Hepatocyte (in vitro differentiated cells): ENCODE measurements at regions not wholly inside any gene's neighbourhood (a gene's known extent, or its start where the extent isn't known, plus 50 kb on each side); places are given as distances from the start of the nearest gene placed in this dataset.

Experiments
- DNase-seq: peaks from one replicate; pipeline ENCODE4 v3.0.0-alpha.2; 2016; ENCODE audit warnings: low spot score
- H2AFZ ChIP-seq: fragments of 200-600 bp; sonication (generic); 2 replicates; pipeline ENCODE4 v1.6.0; 2016; ENCODE audit warnings: antibody characterized with exemption, mild to moderate bottlenecking
- H3K27ac ChIP-seq: fragments of 200-600 bp; sonication (generic); 2 replicates; pipeline ENCODE4 v1.5.1; 2016; ENCODE audit warnings: mild to moderate bottlenecking
- H3K27me3 ChIP-seq: fragments of 200-600 bp; sonication (generic); 2 replicates; pipeline ENCODE4 v1.6.1; 2016
- H3K36me3 ChIP-seq: fragments of 200-600 bp; sonication (generic); replicated peaks from 2 replicates; pipeline ENCODE4 v1.5.1; 2016; ENCODE audit warnings: low read depth; ENCODE audit not compliant: insufficient read depth
- H3K4me1 ChIP-seq: fragments of 200-600 bp; sonication (generic); 2 replicates; pipeline ENCODE4 v1.5.1; 2016; ENCODE audit warnings: mild to moderate bottlenecking, moderate library complexity; ENCODE audit not compliant: insufficient read depth
- H3K4me2 ChIP-seq: fragments of 200-600 bp; sonication (generic); 2 replicates; pipeline ENCODE4 v1.6.0; 2016
- H3K4me3 ChIP-seq: fragments of 200-600 bp; sonication (generic); 2 replicates; pipeline ENCODE4 v1.5.1; 2016; ENCODE audit warnings: mild to moderate bottlenecking
- H3K79me2 ChIP-seq: fragments of 200-600 bp; sonication (generic); 2 replicates; pipeline ENCODE4 v1.6.0; 2017; ENCODE audit warnings: mild to moderate bottlenecking
- H3K9me2 ChIP-seq: fragments of 200-600 bp; sonication (generic); replicated peaks from 2 replicates; pipeline ENCODE4 v1.6.0; 2017; ENCODE audit warnings: mild to moderate bottlenecking; ENCODE audit not compliant: insufficient read depth
- H3K9me3 ChIP-seq: fragments of 200-600 bp; sonication (generic); 2 replicates; pipeline ENCODE4 v1.5.1; 2016; ENCODE audit warnings: low read depth, mild to moderate bottlenecking
- H4K20me1 ChIP-seq: fragments of 200-600 bp; sonication (generic); 2 replicates; pipeline ENCODE4 v1.6.0; 2016; ENCODE audit warnings: mild to moderate bottlenecking; ENCODE audit not compliant: insufficient read depth, poor library complexity, severe bottlenecking
- EZH2 ChIP-seq: fragments of 200-600 bp; sonication (generic); IDR thresholded peaks from 2 replicates; pipeline ENCODE4 v1.6.1; 2016; ENCODE audit warnings: antibody characterized with exemption, mild to moderate bottlenecking, borderline replicate concordance
- EZH2phosphoT487 ChIP-seq: fragments of 200-600 bp; sonication (generic); IDR thresholded peaks from one replicate; pipeline ENCODE4 v1.6.1; 2018; ENCODE audit warnings: antibody characterized with exemption, mild to moderate bottlenecking, low read depth, moderate library complexity; ENCODE audit not compliant: unreplicated experiment, severe bottlenecking
- WGBS: methylation state at CpG from one replicate; pipeline ENCODE4 v1.1.6; 2016; ENCODE audit warnings: low lambda C conversion rate; ENCODE audit errors: missing lambda C conversion rate; 5-methylcytosine and 5-hydroxymethylcytosine counted together
- TF ChIP-seq, protein P1 (sequence below): fragments of 200-600 bp; sonication (generic); IDR thresholded peaks from 2 replicates; pipeline ENCODE4 v1.5.1; 2016; ENCODE audit warnings: antibody characterized with exemption, mild to moderate bottlenecking; ENCODE audit not compliant: poor library complexity

DNA sequence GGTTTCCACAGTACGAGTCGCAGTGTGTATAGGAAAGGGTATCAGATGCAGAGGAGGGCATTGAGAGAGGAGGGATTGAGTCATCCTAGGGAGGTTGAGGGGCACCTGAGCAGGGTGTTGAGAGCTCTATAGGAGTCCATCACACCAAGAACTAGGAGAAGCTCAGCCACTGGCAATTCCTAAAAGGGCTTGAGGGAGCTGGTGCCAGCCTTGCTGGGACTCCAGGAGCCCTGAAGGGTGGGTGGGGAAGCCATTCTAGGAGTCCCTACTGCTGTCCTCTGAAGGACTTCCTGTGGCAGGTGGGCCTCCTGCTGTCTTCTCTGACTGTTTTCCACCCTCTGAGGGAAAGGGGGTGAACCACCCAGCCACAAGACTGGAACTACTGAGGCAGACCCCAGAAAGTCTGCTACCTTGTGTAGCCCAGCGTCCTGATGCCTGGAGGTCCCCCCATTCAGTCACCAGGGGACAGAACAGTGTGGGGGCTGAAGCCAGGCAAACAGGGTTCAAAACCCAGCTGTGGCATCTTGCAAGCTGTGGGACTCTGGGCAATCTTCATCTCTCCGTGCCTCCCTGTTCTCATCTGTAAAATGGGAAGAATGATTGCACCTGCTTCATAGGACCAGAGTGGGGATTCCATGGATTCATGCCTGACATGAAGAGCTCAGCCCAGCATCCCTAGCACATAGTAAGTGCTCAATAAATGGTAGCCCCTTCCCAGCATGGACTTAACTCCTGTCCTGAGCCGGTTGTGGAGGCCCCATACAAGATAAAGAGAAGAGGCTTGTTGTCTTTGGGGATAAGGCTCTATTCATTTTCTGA, 149.5 kb downstream of the C9orf50 start:
- no peaks in the 10 kb centered on the region for H3K4me1 ChIP-seq
- no peaks in the 10 kb centered on the region for H3K36me3 ChIP-seq
- H3K4me3 ChIP-seq, result no peak overlapping the region
- no peak overlapping the region for H2AFZ ChIP-seq
- H3K9me3 ChIP-seq, result no peaks in the 10 kb centered on the region
- no peak for DNase-seq
- 91% methylated on average over 5 of the region's 5 CpGs for WGBS
- H3K27ac ChIP-seq, result no peak overlapping the region
- no peaks in the 10 kb centered on the region for H3K9me2 ChIP-seq
- H3K4me2 ChIP-seq, result no peak overlapping the region
- no peaks in the 10 kb centered on the region for H3K27me3 ChIP-seq
- H3K79me2 ChIP-seq, result no peaks in the 10 kb centered on the region
- no peaks in the 10 kb centered on the region for H4K20me1 ChIP-seq
- no peak for TF ChIP-seq EZH2
- no peak for TF ChIP-seq EZH2phosphoT487
- TF ChIP-seq, protein P1, sequence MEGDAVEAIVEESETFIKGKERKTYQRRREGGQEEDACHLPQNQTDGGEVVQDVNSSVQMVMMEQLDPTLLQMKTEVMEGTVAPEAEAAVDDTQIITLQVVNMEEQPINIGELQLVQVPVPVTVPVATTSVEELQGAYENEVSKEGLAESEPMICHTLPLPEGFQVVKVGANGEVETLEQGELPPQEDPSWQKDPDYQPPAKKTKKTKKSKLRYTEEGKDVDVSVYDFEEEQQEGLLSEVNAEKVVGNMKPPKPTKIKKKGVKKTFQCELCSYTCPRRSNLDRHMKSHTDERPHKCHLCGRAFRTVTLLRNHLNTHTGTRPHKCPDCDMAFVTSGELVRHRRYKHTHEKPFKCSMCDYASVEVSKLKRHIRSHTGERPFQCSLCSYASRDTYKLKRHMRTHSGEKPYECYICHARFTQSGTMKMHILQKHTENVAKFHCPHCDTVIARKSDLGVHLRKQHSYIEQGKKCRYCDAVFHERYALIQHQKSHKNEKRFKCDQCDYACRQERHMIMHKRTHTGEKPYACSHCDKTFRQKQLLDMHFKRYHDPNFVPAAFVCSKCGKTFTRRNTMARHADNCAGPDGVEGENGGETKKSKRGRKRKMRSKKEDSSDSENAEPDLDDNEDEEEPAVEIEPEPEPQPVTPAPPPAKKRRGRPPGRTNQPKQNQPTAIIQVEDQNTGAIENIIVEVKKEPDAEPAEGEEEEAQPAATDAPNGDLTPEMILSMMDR, result no peak

- no peak for TF ChIP-seq EZH2phosphoT487
- TF ChIP-seq, protein P1, result no peak
- no peak for TF ChIP-seq EZH2
- no peak for DNase-seq
- 89% methylated on average over 6 of the region's 6 CpGs for WGBS
- Histone ChIP-seq H3K27ac (no peak overlapping the region), H3K9me3 (no peaks in the 10 kb centered on the region), H3K27me3 (no peaks in the 10 kb centered on the region), H3K36me3 (no peaks in the 10 kb centered on the region), H3K4me3 (no peak overlapping the region), H3K4me2 (no peak overlapping the region), H4K20me1 (no peaks in the 10 kb centered on the region), H3K79me2 (no peaks in the 10 kb centered on the region), H3K9me2 (no peaks in the 10 kb centered on the region), H3K4me1 (peaks cover 13% of the 10 kb centered on the region), H2AFZ (no peak overlapping the region)
These were observed 150.9 kb downstream of the C9orf50 start for GRCh38 chr9:129469988-129470316.

DNA sequence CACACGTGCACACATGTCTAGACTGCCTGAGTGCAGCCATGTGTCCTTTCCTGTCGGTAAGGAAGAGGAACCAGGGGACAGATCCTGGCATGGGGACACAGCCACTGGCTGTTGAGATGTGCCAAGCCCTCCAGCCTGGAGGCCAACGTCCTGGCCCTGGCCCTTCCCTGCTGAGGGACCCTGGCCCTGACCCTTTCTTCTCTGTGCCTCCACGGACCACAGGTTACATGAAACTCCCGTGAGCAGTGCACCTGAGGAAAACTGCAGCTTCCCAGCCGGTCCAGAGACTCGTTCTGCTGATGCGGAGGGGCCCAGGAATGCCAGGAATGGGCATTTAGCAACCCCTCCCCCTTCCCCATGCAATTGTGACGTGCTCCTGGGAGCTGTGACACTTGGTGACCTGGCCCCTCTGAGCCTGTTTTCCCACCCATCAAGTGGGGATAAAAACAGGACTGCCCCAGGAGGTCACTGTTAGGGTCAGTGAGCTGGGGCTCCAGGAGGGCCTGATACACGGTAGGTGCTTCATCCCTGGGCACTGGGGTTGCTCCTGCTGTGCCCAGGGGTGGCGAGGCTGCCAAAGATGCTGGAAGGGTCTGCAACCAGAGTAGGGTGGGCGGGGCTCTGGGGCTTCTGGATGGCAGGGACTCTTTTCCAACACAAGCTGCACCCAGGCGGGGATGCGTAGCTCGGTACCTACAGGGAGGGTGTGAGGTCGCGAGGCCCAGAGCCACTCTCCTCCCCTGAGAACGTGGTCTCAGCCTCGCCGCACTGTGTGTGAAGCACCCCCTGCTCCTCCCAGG, 151.5 kb downstream of the C9orf50 start:
- WGBS, result 70% methylated on average over 19 of the region's 20 CpGs
- Histone ChIP-seq H3K4me2 (no peak overlapping the region), H3K79me2 (no peaks in the 10 kb centered on the region), H3K4me3 (no peak overlapping the region), H2AFZ (no peak overlapping the region), H3K27me3 (no peaks in the 10 kb centered on the region), H3K36me3 (no peaks in the 10 kb centered on the region), H4K20me1 (no peaks in the 10 kb centered on the region), H3K27ac (no peak overlapping the region), H3K9me3 (no peaks in the 10 kb centered on the region), H3K9me2 (no peaks in the 10 kb centered on the region), H3K4me1 (peaks cover 19% of the 10 kb centered on the region)
- DNase-seq, result no peak
- TF ChIP-seq, protein P1, result no peak
